SK-N-MC (cell line): ENCODE measurements at regions not wholly inside any gene's neighbourhood (a gene's known extent, or its start where the extent isn't known, plus 50 kb on each side); places are given as distances from the start of the nearest gene placed in this dataset.

Source experiments
- EZH2 ChIP-seq: fragments of 200-600 bp; sonication (generic); IDR thresholded peaks from one replicate; pipeline ENCODE4 v1.6.1; 2017; ENCODE audit warnings: antibody characterized with exemption
- FOXP2 ChIP-seq: optimal IDR thresholded peaks from 2 replicates; pipeline ENCODE3; 2011; ENCODE audit warnings: mild to moderate bottlenecking, moderate library complexity; ENCODE audit not compliant: insufficient read depth; ENCODE audit errors: extremely low read length, control extremely low read depth
- POLR2AphosphoS5 ChIP-seq: IDR thresholded peaks from 2 replicates; pipeline ENCODE4 v1.6.1; 2012; ENCODE audit warnings: mild to moderate bottlenecking, low read depth, low read length, borderline replicate concordance

DNA sequence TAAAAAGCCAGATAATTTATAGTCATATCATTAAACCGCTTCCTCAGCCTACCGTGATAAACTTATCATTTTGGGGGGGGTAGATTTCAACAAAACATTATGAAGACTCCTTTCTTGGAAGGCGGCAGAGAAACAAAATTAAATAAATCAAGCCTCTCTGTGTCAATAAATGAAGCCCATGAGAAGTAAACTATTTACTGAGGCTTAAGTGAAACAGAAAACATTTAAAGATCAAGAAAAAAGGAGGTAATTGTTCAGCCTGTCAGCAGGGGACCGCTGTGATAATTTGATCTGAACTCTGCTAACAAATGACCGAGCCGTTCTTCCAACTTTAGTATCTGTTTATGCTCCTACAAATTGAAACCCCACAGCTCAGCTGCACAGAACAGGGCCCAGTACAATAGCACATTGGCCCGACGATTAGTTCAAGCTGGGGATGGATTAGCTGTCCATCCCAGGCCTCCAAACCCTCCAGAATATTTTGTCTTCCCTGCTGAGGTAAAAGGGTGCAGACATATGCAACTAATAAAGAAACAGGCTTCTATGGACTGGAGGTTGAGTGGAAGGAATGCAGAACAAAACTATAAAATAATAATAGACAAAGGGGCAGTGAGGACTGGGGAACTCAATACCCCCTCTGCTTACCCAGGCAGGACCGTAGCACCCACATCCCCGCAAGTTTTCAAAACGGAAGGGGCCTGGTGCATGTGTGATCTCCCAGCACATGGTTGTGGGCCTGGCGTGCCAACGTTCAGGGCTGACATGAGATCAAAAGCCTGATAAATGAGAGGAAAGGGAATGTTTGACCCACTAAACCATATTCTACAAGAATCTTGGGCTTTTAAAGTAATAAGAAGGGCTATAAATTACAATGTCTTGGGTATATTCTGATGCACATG, 298.1 kb upstream of the IRX5 start:
- TF ChIP-seq POLR2AphosphoS5 (no peak), EZH2 (no peak), FOXP2 (no peak)
